PC-3 (cell line): ENCODE measurements at regions not wholly inside any gene's neighbourhood (a gene's known extent, or its start where the extent isn't known, plus 50 kb on each side); places are given as distances from the start of the nearest gene placed in this dataset.

Experiments
- ATAC-seq: fragments of 200-7000 bp; cut with Tn5 transposase; 2 replicates; pipeline ENCODE4 v1.9.1; 2020; ENCODE audit warnings: mild to moderate bottlenecking, moderate library complexity
- BruUV-seq: library from RNA; stranded (reverse); fragments of 400-500 nt; replicated peaks from 2 replicates; lab custom pipeline; 2021; lab: Mats Ljungman, UMichigan
- CTCF ChIA-PET: fragments of 300-600 bp; sonication (Branson Sonifier 250); formaldehyde crosslinking; loops from one replicate; lab custom pipeline; 2022; ENCODE audit warnings: antibody characterized with exemption; lab: Charles Lee
- POLR2A ChIA-PET: fragments of 300-600 bp; sonication (Branson Sonifier 250); formaldehyde crosslinking; loops from one replicate; lab custom pipeline; 2022; ENCODE audit warnings: antibody characterized with exemption; ENCODE audit not compliant: unreplicated experiment; lab: Charles Lee
- DNase-seq: peaks from one replicate; pipeline ENCODE4 v3.0.0-alpha.2; 2015
- H2AFZ ChIP-seq: fragments of 300-600 bp; sonication (generic); 2 replicates; pipeline ENCODE4 v1.6.0; 2016; ENCODE audit warnings: antibody characterized with exemption, low read length
- H3F3A ChIP-seq: fragments of 300-600 bp; sonication (generic); one replicate; pipeline ENCODE4 v1.6.0; 2017; ENCODE audit warnings: antibody characterized with exemption, low read length, control low read depth, mild to moderate bottlenecking; ENCODE audit not compliant: unreplicated experiment
- H3K27ac ChIP-seq: fragments of 300-600 bp; sonication (generic); 2 replicates; pipeline ENCODE4 v1.5.1; 2016; ENCODE audit warnings: mild to moderate bottlenecking, low read length
- H3K27me3 ChIP-seq: fragments of 300-600 bp; sonication (generic); 2 replicates; pipeline ENCODE4 v1.6.1; 2016; ENCODE audit warnings: low read length, mixed read lengths
- H3K36me3 ChIP-seq: fragments of 300-600 bp; sonication (generic); 2 replicates; pipeline ENCODE4 v1.6.1; 2016; ENCODE audit warnings: low read depth, mixed run types, low read length, mixed read lengths
- H3K4me1 ChIP-seq: fragments of 300-600 bp; sonication (generic); 2 replicates; pipeline ENCODE4 v1.5.1; 2016; ENCODE audit warnings: low read length; ENCODE audit not compliant: insufficient read depth
- H3K4me2 ChIP-seq: fragments of 300-600 bp; sonication (generic); 2 replicates; pipeline ENCODE4 v1.6.0; 2016; ENCODE audit warnings: low read length
- H3K4me3 ChIP-seq: fragments of 300-600 bp; sonication (generic); 2 replicates; pipeline ENCODE4 v1.5.1; 2016; ENCODE audit warnings: mild to moderate bottlenecking, low read length, mixed read lengths
- H3K79me2 ChIP-seq: fragments of 300-600 bp; sonication (generic); 2 replicates; pipeline ENCODE4 v1.6.1; 2017; ENCODE audit warnings: low read length, mixed read lengths
- H3K9ac ChIP-seq: fragments of 300-600 bp; sonication (generic); 2 replicates; pipeline ENCODE4 v1.6.0; 2016; ENCODE audit warnings: mild to moderate bottlenecking, low read length
- H3K9me2 ChIP-seq: fragments of 300-600 bp; sonication (generic); replicated peaks from 2 replicates; pipeline ENCODE4 v1.6.1; 2016; ENCODE audit warnings: mixed run types, low read length, mixed read lengths
- H3K9me3 ChIP-seq: fragments of 300-600 bp; sonication (generic); 2 replicates; pipeline ENCODE4 v1.6.1; 2016; ENCODE audit warnings: low read length, mixed read lengths
- H4K20me1 ChIP-seq: fragments of 300-600 bp; sonication (generic); 2 replicates; pipeline ENCODE4 v1.6.1; 2016; ENCODE audit warnings: low read length, mixed read lengths
- CTCF ChIP-seq: fragments of 300-600 bp; sonication (generic); conservative IDR thresholded peaks from 2 replicates; pipeline ENCODE4 v1.5.1; 2017; ENCODE audit warnings: antibody characterized with exemption, low read depth, mild to moderate bottlenecking, low read length
- EZH2 ChIP-seq: fragments of 300-600 bp; sonication (generic); IDR thresholded peaks from one replicate; pipeline ENCODE4 v1.6.1; 2017; ENCODE audit warnings: antibody characterized with exemption, mild to moderate bottlenecking, low read length; ENCODE audit not compliant: unreplicated experiment
- EZH2phosphoT487 ChIP-seq: fragments of 300-600 bp; sonication (generic); IDR thresholded peaks from 2 replicates; pipeline ENCODE4 v1.6.1; 2018; ENCODE audit warnings: mild to moderate bottlenecking, antibody characterized with exemption, low read length, borderline replicate concordance
- intact Hi-C: fragments of 100-400 bp; cut with micrococcal nuclease; formaldehyde crosslinking; loops from 2 replicates; pipeline ENCODE4 v1.9.0; 2023

GRCh38 chr13:78743973-78744372 lies 85.0 kb upstream of the OBI1 start:
- no peak for ATAC-seq
- POLR2A ChIA-PET, result no interaction called here
- no peak overlapping the region for H3K27ac ChIP-seq

GRCh38 chr13:78742659-78743058 lies 83.7 kb upstream of the OBI1 start:
- Histone ChIP-seq H3K9ac (no peak overlapping the region), H3K4me1 (no peaks in the 10 kb centered on the region), H3K4me2 (no peak overlapping the region), H3K36me3 (no peaks in the 10 kb centered on the region), H2AFZ (no peak overlapping the region), H3K4me3 (no peak overlapping the region), H3K9me3 (no peaks in the 10 kb centered on the region), H3F3A (no peaks in the 10 kb centered on the region), H3K9me2 (no peaks in the 10 kb centered on the region), H4K20me1 (no peaks in the 10 kb centered on the region), H3K79me2 (no peaks in the 10 kb centered on the region), H3K27ac (no peak overlapping the region), H3K27me3 (peaks cover 33% of the 10 kb centered on the region; the same call in 1 of the 2 replicates)
- ATAC-seq, result no peak
- ChIA-PET CTCF (no interaction called here), POLR2A (no interaction called here)
- TF ChIP-seq EZH2 (no peak), CTCF (no peak), EZH2phosphoT487 (no peak)
- DNase-seq, result no peak
- intact Hi-C loops, result loop anchor here (10.0 kb wide), 1 partner anchor 148 kb away; no protein-coding TSS in a partner anchor
- no TSS peak for BruUV-seq

More at GRCh38 chr13:78743973-78744372, 85.0 kb upstream of the OBI1 start:
- CTCF ChIA-PET, result no interaction called here
- H2AFZ ChIP-seq, result no peak overlapping the region
- no peak overlapping the region for H3K4me2 ChIP-seq
- no peaks in the 10 kb centered on the region for H3K9me3 ChIP-seq
- no peaks in the 10 kb centered on the region for H4K20me1 ChIP-seq
- no TSS peak for BruUV-seq
- no peaks in the 10 kb centered on the region for H3K4me1 ChIP-seq
- H3K27me3 ChIP-seq, result peaks cover 46% of the 10 kb centered on the region
- no peaks in the 10 kb centered on the region for H3K9me2 ChIP-seq
- TF ChIP-seq EZH2phosphoT487 (no peak), CTCF (no peak)
- H3K4me3 ChIP-seq, result no peak overlapping the region
- no peaks in the 10 kb centered on the region for H3K36me3 ChIP-seq
- no peaks in the 10 kb centered on the region for H3K79me2 ChIP-seq
- H3F3A ChIP-seq, result no peaks in the 10 kb centered on the region
- H3K9ac ChIP-seq, result no peak overlapping the region
- DNase-seq, result no peak
- intact Hi-C loops, result loop anchor here (10.0 kb wide), 1 partner anchor 149 kb away; no protein-coding TSS in a partner anchor

- H3K36me3 ChIP-seq, result no peaks in the 10 kb centered on the region
- intact Hi-C loops, result no loop called here
- H2AFZ ChIP-seq, result no peak overlapping the region
- H4K20me1 ChIP-seq, result no peaks in the 10 kb centered on the region
- H3K9me2 ChIP-seq, result no peaks in the 10 kb centered on the region
- H3K27me3 ChIP-seq, result peaks cover 10% of the 10 kb centered on the region; the same call in 1 of the 2 replicates
- TF ChIP-seq EZH2 (no peak), EZH2phosphoT487 (no peak), CTCF (no peak)
- ChIA-PET POLR2A (no interaction called here), CTCF (no interaction called here)
- no peaks in the 10 kb centered on the region for H3K79me2 ChIP-seq
- no peaks in the 10 kb centered on the region for H3F3A ChIP-seq
- ATAC-seq (no peak), DNase-seq (peak; percentile 7)
- no TSS peak for BruUV-seq
- no peak overlapping the region for H3K4me3 ChIP-seq
- H3K4me1 ChIP-seq, result no peaks in the 10 kb centered on the region
- no peak overlapping the region for H3K4me2 ChIP-seq
- H3K9ac ChIP-seq, result no peak overlapping the region
- H3K9me3 ChIP-seq, result no peaks in the 10 kb centered on the region
- no peak overlapping the region for H3K27ac ChIP-seq
These were observed 77.2 kb upstream of the OBI1 start for GRCh38 chr13:78736142-78736541.
